GM19468 (cell line): ENCODE measurements at regions not wholly inside any gene's neighbourhood (a gene's known extent, or its start where the extent isn't known, plus 50 kb on each side); places are given as distances from the start of the nearest gene placed in this dataset.

Experiments used
- ATAC-seq: cut with Tn5 transposase; IDR thresholded peaks from one replicate; pipeline ENCODE4 v1.9.1; 2021; ENCODE audit warnings: mild to moderate bottlenecking, moderate library complexity, moderate number of reproducible peaks; ENCODE audit not compliant: unreplicated experiment; ENCODE audit errors: extremely low read depth

DNA sequence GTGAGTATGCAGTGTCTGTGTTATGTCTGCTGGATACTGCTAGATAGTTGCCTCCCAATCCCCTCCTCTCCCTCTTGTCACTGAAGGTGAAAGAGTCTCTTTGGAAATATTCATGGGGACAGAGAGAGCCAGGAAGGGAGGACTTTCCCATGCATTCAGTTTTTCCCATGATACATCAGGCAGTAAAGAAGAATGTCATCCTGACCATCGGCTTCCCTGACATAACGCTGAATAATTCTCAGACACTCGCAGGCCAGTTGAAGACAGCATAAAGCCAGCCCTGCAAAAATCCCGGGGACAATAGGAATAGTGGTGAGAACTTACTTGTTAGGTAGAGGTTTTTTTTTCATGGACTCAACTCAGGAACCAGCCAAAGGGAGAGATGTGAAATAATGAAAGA, 58.1 kb downstream of the KLF4 start:
- no peak for ATAC-seq

DNA sequence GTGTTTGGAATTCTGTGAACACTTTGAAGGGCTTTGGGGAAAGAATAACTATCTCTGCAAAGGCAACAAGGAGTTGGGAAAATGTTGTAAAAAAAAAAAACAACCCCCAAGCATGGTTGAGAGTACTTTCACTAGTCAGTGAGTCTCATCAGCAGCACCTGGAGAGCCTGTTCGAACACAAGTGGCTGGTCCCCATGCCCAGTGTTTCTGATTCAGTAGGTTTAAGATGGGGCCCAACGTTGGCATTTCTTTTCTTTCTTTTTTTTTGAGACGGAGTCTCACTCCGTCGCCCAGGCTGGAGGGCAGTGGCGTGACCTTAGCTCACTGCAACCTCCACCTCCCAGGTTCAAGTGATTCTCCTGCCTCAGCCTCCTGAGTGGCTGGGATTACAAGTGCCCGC, 59.5 kb downstream of the KLF4 start:
- ATAC-seq: no peak

DNA sequence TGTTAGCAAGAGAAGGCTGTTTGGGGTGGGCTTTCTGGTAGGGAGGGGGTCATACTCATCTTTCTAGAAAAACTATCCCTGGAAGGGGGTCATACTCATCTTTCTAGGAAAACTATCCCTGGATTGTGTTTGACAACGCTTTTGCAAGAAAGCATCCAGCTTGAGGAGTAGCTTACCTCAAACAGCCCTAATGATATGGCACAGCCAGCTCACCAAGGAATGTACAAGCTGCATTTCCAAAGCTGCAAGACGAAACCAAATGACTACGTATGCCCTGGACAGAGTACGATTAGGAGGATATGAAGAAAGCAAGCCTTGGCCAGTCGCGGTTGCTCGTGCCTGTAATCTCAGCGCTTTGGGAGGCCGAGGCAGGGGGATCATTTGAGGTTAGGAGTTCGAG, 63.4 kb downstream of the KLF4 start:
- ATAC-seq: no peak

DNA sequence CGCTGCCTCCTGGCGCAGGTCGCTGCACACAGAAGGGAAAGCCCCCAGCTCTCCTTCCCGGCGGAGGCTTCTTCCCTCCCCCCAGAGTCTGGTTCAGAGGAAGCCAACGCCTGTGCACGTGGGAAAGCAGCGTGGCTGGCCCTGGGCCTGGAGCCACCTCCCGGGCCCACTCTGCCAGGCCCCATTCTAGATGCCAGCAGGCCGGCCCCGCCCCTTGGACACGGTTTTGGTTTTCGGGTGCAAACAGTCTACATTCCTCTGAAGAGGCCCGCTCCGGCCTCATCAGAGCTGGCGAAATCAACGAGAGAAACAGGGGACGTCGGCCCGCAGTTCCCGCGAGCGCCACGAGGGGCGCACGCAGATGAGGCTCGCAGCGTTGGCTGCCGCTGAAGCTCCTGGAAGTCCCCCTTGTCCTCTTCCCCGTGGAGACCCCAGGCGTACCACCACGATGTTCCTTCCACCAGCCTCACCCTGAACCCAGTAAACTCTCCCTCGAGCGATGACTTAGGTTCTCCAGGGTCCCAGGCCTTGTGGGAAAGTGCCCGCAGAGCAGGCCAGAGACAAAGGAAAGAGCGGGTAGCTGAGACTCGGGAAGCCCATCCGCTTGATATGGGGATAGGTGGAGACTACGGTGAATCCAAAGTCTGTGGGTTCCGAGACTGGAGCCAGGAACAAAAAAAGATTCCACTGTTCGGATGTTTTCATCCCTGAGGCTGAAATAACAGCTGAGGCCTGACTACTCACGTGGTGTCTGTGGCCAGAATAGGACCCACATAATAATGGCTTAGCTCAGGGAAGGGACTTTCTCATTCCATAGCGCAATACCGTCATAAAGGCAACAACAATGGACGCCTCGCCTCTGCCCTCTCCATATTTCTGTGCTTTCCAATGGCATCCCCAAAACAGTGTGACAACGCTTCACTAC, 64.2 kb downstream of the KLF4 start:
- peak; percentile 55 for ATAC-seq

- ATAC-seq: no peak
Observed at GRCh38 chr9:107423540-107423939, 66.0 kb downstream of the KLF4 start.

DNA sequence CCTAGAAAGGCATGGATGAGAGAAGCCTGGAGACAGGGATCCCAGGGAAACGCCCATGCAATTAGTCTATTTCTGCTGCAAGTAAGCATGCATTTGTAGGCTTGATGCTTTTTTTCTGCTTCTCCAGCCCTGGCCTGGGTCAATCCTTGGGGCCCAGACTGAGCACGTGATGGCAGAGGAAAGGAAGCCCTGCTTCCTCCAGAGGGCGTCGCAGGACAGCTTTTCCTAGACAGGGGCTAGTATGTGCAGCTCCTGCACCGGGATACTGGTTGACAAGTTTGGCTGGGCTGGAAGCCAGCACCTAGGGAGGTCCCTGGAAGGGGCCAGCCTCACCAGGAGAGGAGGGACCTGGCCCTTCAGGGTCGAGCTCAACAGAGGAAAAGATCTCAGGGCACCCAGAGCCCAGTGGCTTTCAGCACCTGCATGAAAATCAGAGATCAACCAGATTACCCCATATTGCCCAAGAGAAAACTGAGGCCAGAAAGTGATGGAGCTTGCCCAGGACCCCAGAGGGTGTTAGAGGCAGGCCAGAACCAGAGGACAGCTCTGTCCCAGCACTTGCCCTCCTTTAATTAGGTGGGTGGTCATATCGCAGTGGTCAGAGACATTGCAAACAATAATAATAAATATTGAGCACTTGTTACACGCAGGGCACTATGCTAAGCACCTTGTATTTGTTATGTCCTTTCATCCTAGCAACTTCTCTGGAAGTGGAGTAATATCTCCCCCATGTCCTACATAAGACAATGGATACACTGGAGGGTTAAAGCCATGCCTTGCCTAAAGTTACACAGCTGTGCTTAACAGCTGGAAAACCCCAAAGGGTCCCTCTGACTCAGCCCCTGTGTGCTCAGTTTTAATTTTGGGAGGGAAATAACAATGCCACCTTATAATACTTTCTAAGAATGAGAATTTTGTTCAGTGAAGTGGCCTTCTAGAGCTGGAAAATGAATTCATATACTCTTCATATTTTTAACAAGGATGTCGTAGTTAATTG, 67.1 kb downstream of the KLF4 start:
- ATAC-seq: no peak

DNA sequence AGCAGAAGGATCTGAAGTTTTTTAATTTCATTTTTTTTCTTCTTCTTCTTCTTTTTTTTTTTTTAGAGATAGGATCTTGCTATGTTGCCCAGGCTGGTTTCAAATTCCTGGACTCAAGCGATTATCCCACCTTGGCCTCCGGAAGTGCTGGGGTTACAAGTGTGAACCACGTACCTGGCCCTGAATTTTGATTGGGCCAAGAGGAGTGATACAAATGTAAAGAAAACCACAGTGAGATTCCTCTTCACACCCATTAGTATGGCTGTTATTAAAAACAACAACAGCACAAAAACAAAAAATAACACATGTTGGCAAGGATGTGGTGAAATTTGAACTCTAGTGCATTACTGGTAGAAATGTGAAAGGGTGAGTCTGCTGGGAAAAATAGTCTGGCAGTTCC, 79.1 kb downstream of the KLF4 start:
- no peak for ATAC-seq

GRCh38 chr9:107409581-107410389, 79.8 kb downstream of the KLF4 start:
- ATAC-seq: no peak

- ATAC-seq: no peak
Observed at GRCh38 chr9:107407675-107408074, 81.9 kb downstream of the KLF4 start.

DNA sequence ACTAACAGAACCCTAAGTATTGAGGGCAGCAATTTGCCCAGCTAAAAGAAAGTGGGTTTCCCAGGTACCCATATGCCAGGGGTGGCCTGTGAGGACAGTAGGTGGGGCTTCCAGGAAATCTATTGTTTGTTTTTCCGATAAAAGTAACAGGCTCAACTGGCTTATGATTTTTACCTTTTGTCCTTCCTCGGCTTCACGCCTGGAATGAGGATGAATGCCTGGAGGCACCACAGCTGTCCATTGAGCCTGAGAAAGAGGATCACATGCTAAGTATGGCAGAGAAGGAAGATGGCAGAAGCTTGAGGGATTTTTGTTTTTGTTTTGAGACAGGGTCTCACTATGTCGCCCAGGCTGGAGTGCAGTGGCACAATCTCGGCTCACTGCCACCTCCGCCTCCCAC, 84.1 kb downstream of the KLF4 start:
- ATAC-seq: no peak

- ATAC-seq: no peak
Observed at GRCh38 chr9:107404736-107405135, 84.8 kb downstream of the KLF4 start.

DNA sequence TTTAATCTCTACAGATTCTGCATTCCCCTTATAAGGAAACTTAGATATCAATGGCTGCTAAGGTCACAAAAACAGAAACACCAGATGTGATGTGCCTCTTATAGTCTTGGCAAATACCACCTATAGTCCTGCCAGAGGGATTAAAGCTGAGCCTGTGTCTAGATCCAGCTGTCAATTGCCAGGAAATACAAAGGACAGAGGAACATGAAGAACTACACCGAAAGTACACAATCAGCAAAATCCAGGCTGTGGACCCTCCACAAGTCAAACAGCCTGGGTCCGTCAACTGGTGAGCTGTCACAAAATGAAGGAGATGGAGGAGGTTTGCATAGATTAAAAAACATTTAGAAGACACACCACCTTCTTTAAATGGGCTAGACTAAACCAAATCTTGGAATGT, 85.4 kb downstream of the KLF4 start:
- ATAC-seq: no peak

GRCh38 chr9:107397076-107398044, 92.2 kb downstream of the KLF4 start:
- no peak for ATAC-seq

DNA sequence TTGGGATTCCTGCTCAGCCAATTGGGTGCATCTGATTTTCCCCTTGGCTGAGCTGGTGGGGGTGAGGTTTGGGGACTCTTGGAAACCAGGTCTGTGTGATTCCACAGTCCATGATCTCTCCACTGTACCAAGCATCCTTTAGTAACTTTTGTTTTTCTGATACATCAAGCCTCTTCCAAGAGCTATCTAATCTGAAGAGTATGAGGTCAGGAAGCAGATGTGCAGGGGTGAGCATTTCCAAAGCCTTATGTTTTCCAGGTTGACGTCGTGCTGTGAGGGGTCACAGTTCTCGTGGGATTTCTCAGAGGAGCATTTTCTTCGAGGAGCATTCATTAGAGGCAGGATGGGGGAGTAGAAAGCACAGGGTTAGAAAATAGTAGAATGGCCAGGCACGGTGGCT, 95.3 kb downstream of the KLF4 start:
- ATAC-seq: no peak

GRCh38 chr9:107390778-107391177, 98.8 kb downstream of the KLF4 start:
- ATAC-seq: no peak

DNA sequence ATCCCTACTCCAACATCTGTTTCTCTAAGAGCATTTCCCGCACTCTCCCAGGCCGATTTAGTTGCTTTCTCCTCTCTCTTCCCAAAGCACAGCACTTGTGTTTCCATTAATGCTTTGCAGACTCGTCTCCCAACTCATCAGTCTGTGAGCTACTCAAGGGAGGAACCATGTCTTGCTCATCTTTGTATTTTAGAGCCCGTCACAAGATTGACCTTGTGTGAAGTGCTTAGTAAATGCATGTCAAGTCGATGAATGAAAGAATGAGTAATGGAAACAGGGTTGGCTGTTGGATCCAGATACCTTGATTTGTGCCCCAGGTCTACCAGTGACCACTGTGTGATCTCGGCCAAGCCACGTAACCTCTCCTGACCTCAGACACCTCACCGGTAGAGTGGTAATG, 99.3 kb downstream of the KLF4 start:
- no peak for ATAC-seq

GRCh38 chr9:107389617-107390071, 99.9 kb downstream of the KLF4 start:
- ATAC-seq: no peak

DNA sequence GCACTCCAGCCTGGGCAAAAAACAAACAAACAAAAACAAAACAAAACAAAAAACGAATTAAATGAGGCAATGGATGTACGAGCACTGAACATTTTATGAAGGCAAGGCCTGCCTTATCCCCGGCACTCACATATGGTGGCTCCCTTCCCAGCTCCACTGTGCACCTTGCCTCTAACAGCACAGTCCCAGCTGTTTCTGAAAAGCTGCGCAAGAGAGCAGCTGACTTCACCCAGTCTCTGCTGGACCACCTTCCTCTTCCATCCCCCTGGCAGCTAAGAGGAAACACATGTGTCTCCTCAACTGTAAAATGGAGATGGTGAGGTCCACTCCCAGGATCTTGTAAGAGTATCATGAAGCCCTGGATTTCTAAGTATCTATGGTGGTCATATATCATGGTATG, 100.7 kb downstream of the KLF4 start:
- ATAC-seq: no peak

- ATAC-seq: no peak
Observed at GRCh38 chr9:107387409-107387808, 102.2 kb downstream of the KLF4 start.
